ENCODE measurements at regions not wholly inside any gene's neighbourhood (a gene's known extent, or its start where the extent isn't known, plus 50 kb on each side); places are given as distances from the start of the nearest gene placed in this dataset.

DNA sequence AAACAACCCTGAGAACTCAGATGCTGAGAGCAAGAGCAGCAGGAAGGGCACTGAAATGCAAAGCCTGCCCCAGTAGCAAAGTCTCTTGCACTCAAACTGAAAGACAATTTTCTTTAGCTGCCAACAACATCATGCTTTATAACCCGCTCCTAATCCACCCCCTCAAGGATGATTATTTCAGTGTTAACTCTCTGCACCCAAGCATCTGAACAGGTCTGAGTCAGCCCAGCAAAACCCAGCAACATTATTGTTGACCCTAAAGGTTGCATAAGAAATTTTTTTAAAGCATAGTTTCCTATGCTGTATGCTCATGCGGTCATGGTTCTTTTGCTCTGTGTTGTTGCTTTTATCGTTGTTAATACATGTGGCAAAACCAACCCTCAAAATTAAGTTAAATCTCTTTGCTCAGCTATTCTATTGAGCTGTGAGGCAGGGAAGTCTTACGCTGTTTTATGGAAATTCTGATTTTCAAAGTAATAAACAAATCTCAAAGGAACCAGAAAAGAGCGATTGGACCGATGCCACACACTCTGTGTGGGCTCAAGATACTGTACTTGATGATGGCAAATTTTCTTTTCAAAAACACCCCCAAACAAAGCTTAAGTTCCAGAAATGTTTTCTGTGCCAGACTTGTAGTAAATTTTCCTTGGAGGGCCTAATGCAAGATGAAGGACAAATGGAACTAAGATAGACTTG, 440.6 kb upstream of the MPDZ start:
- ATAC-seq = no peak
- TF ChIP-seq SNAI2 (CRISPR knock-in tag; IDR thresholded peaks at IDR 0.05) (no peak), CSRNP3 (CRISPR knock-in tag; IDR thresholded peaks at IDR 0.05) (no peak), ZNF8 (CRISPR knock-in tag; IDR thresholded peaks at IDR 0.05) (no peak), ZC3H10 (CRISPR knock-in tag; IDR thresholded peaks at IDR 0.05) (no peak), CSDC2 (CRISPR knock-in tag; IDR thresholded peaks at IDR 0.05) (no peak), CREB5 (CRISPR knock-in tag; IDR thresholded peaks at IDR 0.05; ENCODE audit: low read depth) (no peak), BACH2 (CRISPR knock-in tag; IDR thresholded peaks at IDR 0.05; ENCODE audit: borderline replicate concordance) (no peak), PPARA (CRISPR knock-in tag; IDR thresholded peaks at IDR 0.05; ENCODE audit: borderline replicate concordance) (no peak), ISL1 (CRISPR knock-in tag; IDR thresholded peaks at IDR 0.05) (no peak)

DNA sequence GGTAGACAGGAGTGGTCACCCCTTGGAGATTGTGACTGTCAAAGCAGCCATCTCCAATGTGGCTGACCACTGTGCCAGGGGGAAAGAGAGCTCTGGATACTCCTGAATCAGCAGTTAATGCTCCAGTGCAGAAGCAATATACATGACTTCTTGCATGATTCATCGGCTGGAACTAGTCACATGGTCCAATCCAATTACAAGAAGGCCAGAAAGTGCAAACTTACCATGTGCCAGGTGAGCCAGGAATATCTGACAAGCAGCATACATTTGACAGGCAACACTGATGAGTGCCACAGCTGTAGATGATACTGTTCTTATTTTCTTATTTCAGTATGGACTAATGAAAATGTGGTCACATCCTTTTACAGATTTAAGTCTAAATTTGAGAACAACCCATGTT, 440.0 kb upstream of the MPDZ start:
- TF ChIP-seq ZFP30 (CRISPR knock-in tag; IDR thresholded peaks at IDR 0.05) (no peak), GLIS3 (CRISPR knock-in tag; IDR thresholded peaks at IDR 0.05) (no peak), OSR1 (CRISPR knock-in tag; IDR thresholded peaks at IDR 0.05) (no peak), RARB (CRISPR knock-in tag; IDR thresholded peaks at IDR 0.05) (no peak), ARNTL (CRISPR knock-in tag; IDR thresholded peaks at IDR 0.05; ENCODE audit: borderline replicate concordance, low read depth) (no peak), BACH2 (CRISPR knock-in tag; IDR thresholded peaks at IDR 0.05; ENCODE audit: borderline replicate concordance) (no peak), CREB5 (CRISPR knock-in tag; IDR thresholded peaks at IDR 0.05; ENCODE audit: low read depth) (no peak), PPARA (CRISPR knock-in tag; IDR thresholded peaks at IDR 0.05; ENCODE audit: borderline replicate concordance) (no peak), SNAI2 (CRISPR knock-in tag; IDR thresholded peaks at IDR 0.05) (no peak), ZNF70 (CRISPR knock-in tag; IDR thresholded peaks at IDR 0.05) (no peak), TOX (CRISPR knock-in tag; IDR thresholded peaks at IDR 0.05; ENCODE audit: borderline replicate concordance) (no peak), ESRRG (CRISPR knock-in tag; IDR thresholded peaks at IDR 0.05) (no peak), ISL1 (CRISPR knock-in tag; IDR thresholded peaks at IDR 0.05) (no peak), ZC3H10 (CRISPR knock-in tag; IDR thresholded peaks at IDR 0.05) (no peak), ZNF8 (CRISPR knock-in tag; IDR thresholded peaks at IDR 0.05) (no peak), TSHZ2 (CRISPR knock-in tag; IDR thresholded peaks at IDR 0.05) (no peak), ZNF565 (CRISPR knock-in tag; conservative IDR thresholded peaks at IDR 0.05; ENCODE audit: low read depth) (no peak), CSRNP3 (CRISPR knock-in tag; IDR thresholded peaks at IDR 0.05) (no peak)
- TF ChIP-seq, protein P1, sequence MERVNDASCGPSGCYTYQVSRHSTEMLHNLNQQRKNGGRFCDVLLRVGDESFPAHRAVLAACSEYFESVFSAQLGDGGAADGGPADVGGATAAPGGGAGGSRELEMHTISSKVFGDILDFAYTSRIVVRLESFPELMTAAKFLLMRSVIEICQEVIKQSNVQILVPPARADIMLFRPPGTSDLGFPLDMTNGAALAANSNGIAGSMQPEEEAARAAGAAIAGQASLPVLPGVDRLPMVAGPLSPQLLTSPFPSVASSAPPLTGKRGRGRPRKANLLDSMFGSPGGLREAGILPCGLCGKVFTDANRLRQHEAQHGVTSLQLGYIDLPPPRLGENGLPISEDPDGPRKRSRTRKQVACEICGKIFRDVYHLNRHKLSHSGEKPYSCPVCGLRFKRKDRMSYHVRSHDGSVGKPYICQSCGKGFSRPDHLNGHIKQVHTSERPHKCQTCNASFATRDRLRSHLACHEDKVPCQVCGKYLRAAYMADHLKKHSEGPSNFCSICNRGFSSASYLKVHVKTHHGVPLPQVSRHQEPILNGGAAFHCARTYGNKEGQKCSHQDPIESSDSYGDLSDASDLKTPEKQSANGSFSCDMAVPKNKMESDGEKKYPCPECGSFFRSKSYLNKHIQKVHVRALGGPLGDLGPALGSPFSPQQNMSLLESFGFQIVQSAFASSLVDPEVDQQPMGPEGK (CRISPR knock-in tag; IDR thresholded peaks at IDR 0.05; ENCODE audit: borderline replicate concordance) = no peak
- ATAC-seq = no peak

Measured in SK-N-SH treated with all-trans-retinoic acid at 6 μM for 48 hours (cell line).